ENCODE measurements at regions not wholly inside any gene's neighbourhood (a gene's known extent, or its start where the extent isn't known, plus 50 kb on each side); places are given as distances from the start of the nearest gene placed in this dataset.

GRCh38 chr12:58764100-58764953 lies 156.0 kb downstream of the LRIG3 start:
- TF ChIP-seq POLR2AphosphoS5 (IDR thresholded peaks at IDR 0.05; ENCODE audit: low read depth, low read length) (no peak), POLR2A (IDR thresholded peaks at IDR 0.05; ENCODE audit: low read depth, low read length) (no peak)
